A549 (cell line): ENCODE measurements at regions not wholly inside any gene's neighbourhood (a gene's known extent, or its start where the extent isn't known, plus 50 kb on each side); places are given as distances from the start of the nearest gene placed in this dataset.

Experiments used
- ATAC-seq, 2 experiments: fragments of 200-7000 bp in 1 of 2; fragments of >200 bp in 1 of 2; cut with Nextera tagmentation in 1 of 2; cut with Tn5 transposase in 1 of 2; 3 replicates each; pipeline versions ENCODE4 v1.8.0 to v1.9.1; 2018 to 2020; ENCODE audit warnings: mild to moderate bottlenecking in 1 of 2, moderate library complexity in 1 of 2
- CTCF ChIA-PET: fragments of 300-600 bp; sonication (Branson Sonifier 250); formaldehyde crosslinking; extraction: SDS; loops from one replicate; lab custom pipeline; 2021; ENCODE audit warnings: antibody characterized with exemption, inconsistent platforms; lab: Yijun Ruan, JAX
- POLR2A ChIA-PET: fragments of 350-600 bp; formaldehyde crosslinking; extraction: SDS; loops from one replicate; lab custom pipeline; 2021; ENCODE audit warnings: antibody characterized with exemption, inconsistent platforms; lab: Yijun Ruan, JAX
- DNase-seq, 2 experiments: peaks; one replicate each; pipeline versions ENCODE4 v3.0.0 to v3.0.0-alpha.2; 2011 to 2016; ENCODE audit warnings: low read depth in 1 of 2, low spot score in 1 of 2
- FAIRE-seq: peaks from 2 replicates; lab custom pipeline; 2011; peaks lifted over from hg19 to GRCh38; lab: Jason Lieb, UNC
- H3K27ac ChIP-seq, 2 experiments: fragments of >200 bp; sonication (Bioruptor Twin); formaldehyde crosslinking; 3 replicates each; pipeline ENCODE4 v1.5.1; 2016 to 2017
- H3K4me1 ChIP-seq: fragments of >200 bp; sonication (Bioruptor Twin); formaldehyde crosslinking; 3 replicates; pipeline ENCODE4 v1.6.1; 2016
- H3K4me2 ChIP-seq: fragments of >200 bp; sonication (Bioruptor Twin); formaldehyde crosslinking; 3 replicates; pipeline ENCODE4 v1.6.1; 2016
- H3K4me3 ChIP-seq: fragments of >200 bp; sonication (Bioruptor Twin); formaldehyde crosslinking; 3 replicates; pipeline ENCODE4 v1.5.1; 2016
- H3K9me3 ChIP-seq: fragments of >200 bp; sonication (Bioruptor Twin); formaldehyde crosslinking; 3 replicates; pipeline ENCODE4 v1.6.1; 2016
- EHMT2 ChIP-seq: fragments of 200-600 bp; sonication (generic); IDR thresholded peaks from 2 replicates; pipeline ENCODE4 v1.6.1; 2016; ENCODE audit warnings: antibody characterized with exemption, low read depth, mild to moderate bottlenecking, moderate library complexity
- EP300 ChIP-seq, 2 experiments: fragments of >200 bp; sonication (Bioruptor Twin); formaldehyde crosslinking; IDR thresholded peaks; 2 replicates in 1 of 2; 3 replicates in 1 of 2; pipeline ENCODE4 v1.6.1; 2016 to 2017
- ESRRA ChIP-seq: fragments of 150-350 bp; IDR thresholded peaks from 2 replicates; pipeline ENCODE4 v1.6.1; 2014; ENCODE audit warnings: mild to moderate bottlenecking, low read length, borderline replicate concordance
- FOSL2 ChIP-seq, 2 experiments: fragments of 450-650 bp in 1 of 2; fragments of >200 bp in 1 of 2; sonication (Bioruptor Twin) in 1 of 2; formaldehyde crosslinking; IDR thresholded peaks; 2 replicates each; pipeline versions ENCODE4 v1.5.0 to v1.6.1; 2016 to 2020; ENCODE audit warnings: mild to moderate bottlenecking in 1 of 2, moderate library complexity in 1 of 2
- FOXS1 ChIP-seq: fragments of 250-450 bp; sonication (Bioruptor Pico); IDR thresholded peaks from 2 replicates; pipeline ENCODE4 v1.5.0; 2020; ENCODE audit warnings: mild to moderate bottlenecking, moderate library complexity
- GATA3 ChIP-seq: IDR thresholded peaks from 2 replicates; pipeline ENCODE4 v1.6.1; 2012; ENCODE audit warnings: borderline replicate concordance
- HOXA7 ChIP-seq: fragments of 250-450 bp; sonication (Bioruptor Pico); IDR thresholded peaks from 2 replicates; pipeline ENCODE4 v1.5.0; 2020; ENCODE audit warnings: mild to moderate bottlenecking, moderate library complexity
- HOXB5 ChIP-seq: fragments of 250-450 bp; sonication (Bioruptor Pico); IDR thresholded peaks from 2 replicates; pipeline ENCODE4 v1.5.0; 2020; ENCODE audit warnings: mild to moderate bottlenecking, moderate library complexity
- KDM1A ChIP-seq: fragments of 200-600 bp; sonication (generic); IDR thresholded peaks from 2 replicates; pipeline ENCODE4 v1.6.1; 2016; ENCODE audit warnings: low read depth, mild to moderate bottlenecking
- NFE2L2 ChIP-seq: fragments of 150-350 bp; conservative IDR thresholded peaks from 2 replicates; pipeline ENCODE4 v1.6.1; 2014; ENCODE audit warnings: low read length
- NPAS2 ChIP-seq: fragments of 250-450 bp; sonication (Bioruptor Pico); IDR thresholded peaks from 2 replicates; pipeline ENCODE4 v1.8.0; 2022; ENCODE audit warnings: mild to moderate bottlenecking, moderate library complexity, borderline replicate concordance
- NR3C1 ChIP-seq: fragments of >200 bp; sonication (Bioruptor Twin); formaldehyde crosslinking; IDR thresholded peaks from 3 replicates; pipeline ENCODE4 v1.6.1; 2017
- POLR2A ChIP-seq: IDR thresholded peaks from 2 replicates; pipeline ENCODE4 v1.6.1; 2012; ENCODE audit warnings: mild to moderate bottlenecking, low read length
- POLR2AphosphoS2 ChIP-seq: conservative IDR thresholded peaks from 2 replicates; pipeline ENCODE4 v1.6.1; 2012; ENCODE audit warnings: low read length, improper control_type of control experiment, inconsistent platforms
- RAD21 ChIP-seq, 2 experiments: fragments of >200 bp in 1 of 2; sonication (Bioruptor Twin) in 1 of 2; formaldehyde crosslinking in 1 of 2; IDR thresholded peaks in 1 of 2; conservative IDR thresholded peaks in 1 of 2; 2 replicates in 1 of 2; 3 replicates in 1 of 2; pipeline ENCODE4 v1.6.1; 2012 to 2018; ENCODE audit warnings: inconsistent platforms in 1 of 2
- RNF2 ChIP-seq: fragments of 200-600 bp; sonication (generic); IDR thresholded peaks from 2 replicates; pipeline ENCODE4 v1.6.1; 2016; ENCODE audit warnings: low read depth, mild to moderate bottlenecking, antibody characterized with exemption, moderate library complexity, borderline replicate concordance
- SREBF2 ChIP-seq: fragments of 450-650 bp; IDR thresholded peaks from 2 replicates; pipeline ENCODE4 v1.6.1; 2014; ENCODE audit warnings: mild to moderate bottlenecking, moderate library complexity
- TFCP2L1 ChIP-seq: fragments of 250-450 bp; sonication (Bioruptor Pico); IDR thresholded peaks from 2 replicates; pipeline ENCODE4 v1.5.0; 2021; ENCODE audit warnings: mild to moderate bottlenecking
- ZC3H11A ChIP-seq: fragments of 450-650 bp; IDR thresholded peaks from 2 replicates; pipeline ENCODE4 v1.6.1; 2014; ENCODE audit warnings: antibody characterized with exemption, mild to moderate bottlenecking
- ZFP36 ChIP-seq: fragments of 450-650 bp; IDR thresholded peaks from 2 replicates; pipeline ENCODE4 v1.6.1; 2014; ENCODE audit warnings: borderline replicate concordance; ENCODE audit not compliant: partially characterized antibody
- ZNF302 ChIP-seq: fragments of 250-450 bp; sonication (Bioruptor Pico); IDR thresholded peaks from 2 replicates; pipeline ENCODE4 v1.9.0; 2021; ENCODE audit warnings: inconsistent platforms, mild to moderate bottlenecking, moderate library complexity
- WGBS: methylation state at CpG from one replicate; pipeline ENCODE4 v1.1.6; 2017; ENCODE audit errors: missing lambda C conversion rate; 5-methylcytosine and 5-hydroxymethylcytosine counted together
- TF ChIP-seq, protein P1 (sequence below): fragments of 250-450 bp; sonication (Bioruptor Pico); IDR thresholded peaks from 2 replicates; pipeline ENCODE4 v1.5.0; 2021; ENCODE audit warnings: mild to moderate bottlenecking, moderate library complexity, borderline replicate concordance
- TF ChIP-seq, protein P2 (sequence below): IDR thresholded peaks from 2 replicates; pipeline ENCODE4 v1.6.1; 2012
- TF ChIP-seq, protein P3 (sequence below): fragments of >200 bp; sonication (Bioruptor Twin); formaldehyde crosslinking; IDR thresholded peaks from 3 replicates; pipeline ENCODE4 v1.6.1; 2016
- TF ChIP-seq, protein P4 (sequence below): IDR thresholded peaks from 2 replicates; pipeline ENCODE4 v1.6.1; 2012
- TF ChIP-seq, protein P5 (sequence below): fragments of 200-600 bp; sonication (generic); IDR thresholded peaks from 2 replicates; pipeline ENCODE4 v1.6.1; 2016; ENCODE audit warnings: antibody characterized with exemption, mild to moderate bottlenecking, moderate library complexity

DNA sequence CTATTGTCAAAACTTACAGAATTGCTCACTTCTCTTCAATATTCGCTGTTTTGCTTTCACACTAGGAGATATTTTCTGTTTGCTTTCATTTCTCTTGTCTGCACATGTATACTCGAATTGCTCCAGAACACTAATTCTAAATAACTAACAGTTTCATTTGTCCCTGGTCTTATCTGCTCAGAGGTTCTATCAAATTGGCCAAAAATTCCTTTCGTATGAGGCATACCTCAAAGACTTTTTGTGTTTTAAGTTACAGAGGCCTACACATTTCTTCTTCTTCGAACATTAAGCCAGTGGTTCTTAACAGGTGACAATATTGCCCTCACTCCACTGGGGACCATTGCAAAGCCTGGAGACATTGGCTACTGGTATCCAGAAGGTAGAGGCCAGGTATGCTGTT, 1314.6 kb downstream of the EFNB2 start:
- DNase-seq = no peak
- CTCF ChIA-PET = no interaction called here
- no peaks in the 10 kb centered on the region for H3K9me3 ChIP-seq
- no peak overlapping the region for H3K4me2 ChIP-seq
- POLR2A ChIA-PET = no interaction called here
- no peaks in the 10 kb centered on the region for H3K4me1 ChIP-seq
- no peak overlapping the region for H3K27ac ChIP-seq
- WGBS = 14% methylated on average over 4 of the region's 4 CpGs
- no peak for ATAC-seq
- H3K4me3 ChIP-seq = no peak overlapping the region
- TF ChIP-seq NPAS2 (no peak), FOSL2 (IDR thresholded peaks at IDR 0.05) (no peak), FOSL2 (CRISPR knock-in tag; IDR thresholded peaks at IDR 0.05) (no peak), HOXB5 (CRISPR knock-in tag) (no peak)
- TF ChIP-seq, protein P1, sequence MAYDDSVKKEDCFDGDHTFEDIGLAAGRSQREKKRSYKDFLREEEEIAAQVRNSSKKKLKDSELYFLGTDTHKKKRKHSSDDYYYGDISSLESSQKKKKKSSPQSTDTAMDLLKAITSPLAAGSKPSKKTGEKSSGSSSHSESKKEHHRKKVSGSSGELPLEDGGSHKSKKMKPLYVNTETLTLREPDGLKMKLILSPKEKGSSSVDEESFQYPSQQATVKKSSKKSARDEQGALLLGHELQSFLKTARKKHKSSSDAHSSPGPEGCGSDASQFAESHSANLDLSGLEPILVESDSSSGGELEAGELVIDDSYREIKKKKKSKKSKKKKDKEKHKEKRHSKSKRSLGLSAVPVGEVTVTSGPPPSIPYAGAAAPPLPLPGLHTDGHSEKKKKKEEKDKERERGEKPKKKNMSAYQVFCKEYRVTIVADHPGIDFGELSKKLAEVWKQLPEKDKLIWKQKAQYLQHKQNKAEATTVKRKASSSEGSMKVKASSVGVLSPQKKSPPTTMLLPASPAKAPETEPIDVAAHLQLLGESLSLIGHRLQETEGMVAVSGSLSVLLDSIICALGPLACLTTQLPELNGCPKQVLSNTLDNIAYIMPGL (CRISPR knock-in tag) = no peak
- TF ChIP-seq, all 56 proteins: peak for 0
- FAIRE-seq = no peak

DNA sequence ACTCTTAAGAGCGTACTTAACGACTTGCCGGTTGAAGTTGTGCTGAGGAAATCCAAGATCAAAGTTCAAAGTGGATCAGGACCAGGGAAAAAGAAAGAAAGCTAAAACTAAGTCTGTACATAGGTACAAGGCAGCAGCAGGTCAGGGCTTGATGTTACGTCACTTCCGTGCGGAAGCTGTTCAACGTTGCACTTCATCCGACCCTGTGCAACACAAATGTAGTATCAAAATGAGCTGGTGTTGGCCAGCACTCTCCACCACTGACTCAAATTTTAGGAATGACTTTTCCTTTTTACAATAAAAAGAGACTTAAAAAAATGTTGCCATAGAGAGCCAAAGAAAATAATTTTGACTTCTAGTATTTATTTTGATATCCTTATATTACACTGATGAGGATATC, 1315.4 kb downstream of the EFNB2 start:
- ChIA-PET POLR2A (no interaction called here), CTCF (no interaction called here)
- no peak for TF ChIP-seq FOXS1 (CRISPR knock-in tag)
- TF ChIP-seq ESRRA = no peak
- no peak for TF ChIP-seq TFCP2L1
- TF ChIP-seq NFE2L2 = no peak
- no peak for TF ChIP-seq GATA3
- WGBS = 76% methylated on average over 8 of the region's 8 CpGs
- DNase-seq (no peak), FAIRE-seq (no peak), ATAC-seq (no peak)
- Histone ChIP-seq H3K4me1 (no peaks in the 10 kb centered on the region), H3K4me3 (no peak overlapping the region), H3K9me3 (no peaks in the 10 kb centered on the region), H3K4me2 (no peak overlapping the region), H3K27ac (no peak overlapping the region)

DNA sequence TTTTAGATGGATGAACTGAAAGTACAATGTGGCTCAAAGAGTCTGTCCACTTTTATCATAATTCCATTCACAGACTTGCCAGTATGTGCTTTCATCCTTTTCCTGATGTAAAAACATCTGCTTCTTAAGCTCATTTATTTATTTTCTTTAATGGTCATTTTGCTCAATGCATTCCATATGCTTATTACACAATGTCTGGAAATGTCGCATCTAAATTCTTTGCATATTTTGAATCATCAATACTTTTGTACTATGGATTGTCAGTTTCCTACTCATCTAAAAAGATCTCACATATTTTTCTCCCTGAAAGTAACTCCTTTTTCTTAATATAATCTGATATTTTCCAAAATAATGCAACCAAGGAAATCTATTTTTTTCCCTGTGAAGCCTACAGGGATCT, 1315.8 kb downstream of the EFNB2 start:
- CTCF ChIA-PET = no interaction called here
- no peak for FAIRE-seq
- no peaks in the 10 kb centered on the region for H3K4me1 ChIP-seq
- no peak overlapping the region for H3K27ac ChIP-seq
- no peak overlapping the region for H3K4me3 ChIP-seq
- no peak overlapping the region for H3K4me2 ChIP-seq
- no peak for TF ChIP-seq ZC3H11A
- no peak for TF ChIP-seq ZNF302 (CRISPR knock-in tag)
- TF ChIP-seq, protein P2, sequence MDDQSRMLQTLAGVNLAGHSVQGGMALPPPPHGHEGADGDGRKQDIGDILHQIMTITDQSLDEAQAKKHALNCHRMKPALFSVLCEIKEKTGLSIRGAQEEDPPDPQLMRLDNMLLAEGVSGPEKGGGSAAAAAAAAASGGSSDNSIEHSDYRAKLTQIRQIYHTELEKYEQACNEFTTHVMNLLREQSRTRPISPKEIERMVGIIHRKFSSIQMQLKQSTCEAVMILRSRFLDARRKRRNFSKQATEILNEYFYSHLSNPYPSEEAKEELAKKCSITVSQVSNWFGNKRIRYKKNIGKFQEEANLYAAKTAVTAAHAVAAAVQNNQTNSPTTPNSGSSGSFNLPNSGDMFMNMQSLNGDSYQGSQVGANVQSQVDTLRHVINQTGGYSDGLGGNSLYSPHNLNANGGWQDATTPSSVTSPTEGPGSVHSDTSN = no peak
- TF ChIP-seq, protein P3, sequence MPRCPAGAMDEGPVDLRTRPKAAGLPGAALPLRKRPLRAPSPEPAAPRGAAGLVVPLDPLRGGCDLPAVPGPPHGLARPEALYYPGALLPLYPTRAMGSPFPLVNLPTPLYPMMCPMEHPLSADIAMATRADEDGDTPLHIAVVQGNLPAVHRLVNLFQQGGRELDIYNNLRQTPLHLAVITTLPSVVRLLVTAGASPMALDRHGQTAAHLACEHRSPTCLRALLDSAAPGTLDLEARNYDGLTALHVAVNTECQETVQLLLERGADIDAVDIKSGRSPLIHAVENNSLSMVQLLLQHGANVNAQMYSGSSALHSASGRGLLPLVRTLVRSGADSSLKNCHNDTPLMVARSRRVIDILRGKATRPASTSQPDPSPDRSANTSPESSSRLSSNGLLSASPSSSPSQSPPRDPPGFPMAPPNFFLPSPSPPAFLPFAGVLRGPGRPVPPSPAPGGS = no peak
- TF ChIP-seq EHMT2 = no peak
- TF ChIP-seq NR3C1 = no peak
- TF ChIP-seq SREBF2 = no peak
- TF ChIP-seq KDM1A = no peak
- TF ChIP-seq GATA3 = no peak
- no peak for TF ChIP-seq FOXS1 (CRISPR knock-in tag)
- TF ChIP-seq NPAS2 = no peak
- TF ChIP-seq POLR2AphosphoS2 = no peak
- no peak for TF ChIP-seq HOXA7 (CRISPR knock-in tag)
- TF ChIP-seq EP300 (IDR thresholded peaks at IDR 0.05) = no peak
- TF ChIP-seq, protein P4, sequence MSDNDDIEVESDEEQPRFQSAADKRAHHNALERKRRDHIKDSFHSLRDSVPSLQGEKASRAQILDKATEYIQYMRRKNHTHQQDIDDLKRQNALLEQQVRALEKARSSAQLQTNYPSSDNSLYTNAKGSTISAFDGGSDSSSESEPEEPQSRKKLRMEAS = no peak
- TF ChIP-seq POLR2A = no peak
- TF ChIP-seq, protein P5, sequence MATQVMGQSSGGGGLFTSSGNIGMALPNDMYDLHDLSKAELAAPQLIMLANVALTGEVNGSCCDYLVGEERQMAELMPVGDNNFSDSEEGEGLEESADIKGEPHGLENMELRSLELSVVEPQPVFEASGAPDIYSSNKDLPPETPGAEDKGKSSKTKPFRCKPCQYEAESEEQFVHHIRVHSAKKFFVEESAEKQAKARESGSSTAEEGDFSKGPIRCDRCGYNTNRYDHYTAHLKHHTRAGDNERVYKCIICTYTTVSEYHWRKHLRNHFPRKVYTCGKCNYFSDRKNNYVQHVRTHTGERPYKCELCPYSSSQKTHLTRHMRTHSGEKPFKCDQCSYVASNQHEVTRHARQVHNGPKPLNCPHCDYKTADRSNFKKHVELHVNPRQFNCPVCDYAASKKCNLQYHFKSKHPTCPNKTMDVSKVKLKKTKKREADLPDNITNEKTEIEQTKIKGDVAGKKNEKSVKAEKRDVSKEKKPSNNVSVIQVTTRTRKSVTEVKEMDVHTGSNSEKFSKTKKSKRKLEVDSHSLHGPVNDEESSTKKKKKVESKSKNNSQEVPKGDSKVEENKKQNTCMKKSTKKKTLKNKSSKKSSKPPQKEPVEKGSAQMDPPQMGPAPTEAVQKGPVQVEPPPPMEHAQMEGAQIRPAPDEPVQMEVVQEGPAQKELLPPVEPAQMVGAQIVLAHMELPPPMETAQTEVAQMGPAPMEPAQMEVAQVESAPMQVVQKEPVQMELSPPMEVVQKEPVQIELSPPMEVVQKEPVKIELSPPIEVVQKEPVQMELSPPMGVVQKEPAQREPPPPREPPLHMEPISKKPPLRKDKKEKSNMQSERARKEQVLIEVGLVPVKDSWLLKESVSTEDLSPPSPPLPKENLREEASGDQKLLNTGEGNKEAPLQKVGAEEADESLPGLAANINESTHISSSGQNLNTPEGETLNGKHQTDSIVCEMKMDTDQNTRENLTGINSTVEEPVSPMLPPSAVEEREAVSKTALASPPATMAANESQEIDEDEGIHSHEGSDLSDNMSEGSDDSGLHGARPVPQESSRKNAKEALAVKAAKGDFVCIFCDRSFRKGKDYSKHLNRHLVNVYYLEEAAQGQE = no peak
- TF ChIP-seq ZFP36 = no peak
- TF ChIP-seq RNF2 = no peak
- no peak for TF ChIP-seq RAD21 (conservative IDR thresholded peaks at IDR 0.05 in 1 of 2, IDR thresholded peaks at IDR 0.05 in 1 of 2)
- no peak for DNase-seq
- POLR2A ChIA-PET = no interaction called here
- WGBS = 38% methylated on average over 1 of the region's 1 CpG
- no peak for ATAC-seq
- H3K9me3 ChIP-seq = no peaks in the 10 kb centered on the region
